ENCODE measurements at regions not wholly inside any gene's neighbourhood (a gene's known extent, or its start where the extent isn't known, plus 50 kb on each side); places are given as distances from the start of the nearest gene placed in this dataset.
A peak's percentile ranks its signal among the peaks of the same experiment; 100 is the strongest.

DNA sequence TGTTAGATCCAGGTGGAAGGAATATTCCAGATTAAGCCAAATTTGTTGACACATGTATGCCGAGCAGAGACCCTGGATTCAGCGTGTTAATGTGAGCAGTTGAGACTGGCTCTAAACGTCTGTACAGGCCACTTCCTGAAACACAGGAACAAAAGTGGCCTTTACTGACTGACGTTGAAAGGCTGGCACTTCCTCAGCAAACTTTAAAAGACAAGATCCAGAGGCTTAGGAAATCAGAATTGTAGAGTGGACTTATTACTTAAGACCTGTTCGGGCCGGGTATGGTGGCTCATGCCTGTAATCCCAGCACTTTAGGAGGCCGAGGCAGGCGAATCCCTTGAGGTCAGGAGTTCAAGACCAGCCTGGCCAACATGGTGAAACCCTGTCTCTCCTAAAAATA is 125.7 kb upstream of the ARID1B start:
- Histone ChIP-seq H3K9me3 (ENCODE audit: low read length) (no peaks in the 10 kb centered on the region), H3K4me2 (ENCODE audit: low read length) (no peak overlapping the region), H3K79me2 (ENCODE audit: insufficient read depth, low read depth, low read length) (no peaks in the 10 kb centered on the region), H2AFZ (ENCODE audit: low read length) (no peak overlapping the region), H3K36me3 (ENCODE audit: insufficient read depth, low read length) (no peaks in the 10 kb centered on the region), H3K4me3 (ENCODE audit: low read depth, low read length, poor library complexity, severe bottlenecking) (no peak overlapping the region), H3K9me2 (ENCODE audit: insufficient read depth, low read length) (no peaks in the 10 kb centered on the region), H4K20me1 (ENCODE audit: insufficient read depth, low read length) (no peaks in the 10 kb centered on the region), H3K4me1 (ENCODE audit: insufficient read depth, low read length, poor library complexity, severe bottlenecking) (no peaks in the 10 kb centered on the region), H3K27ac (ENCODE audit: low read depth, low read length, poor library complexity, severe bottlenecking) (no peak overlapping the region)
- DNase-seq (ENCODE audit: low spot score): no peak
- intact Hi-C loops (cut with micrococcal nuclease; ENCODE audit: unreplicated experiment): no loop called here
- TF ChIP-seq EZH2phosphoT487 (IDR thresholded peaks at IDR 0.05; ENCODE audit: borderline replicate concordance, low read depth, low read length): no peak
- TF ChIP-seq, protein P1, sequence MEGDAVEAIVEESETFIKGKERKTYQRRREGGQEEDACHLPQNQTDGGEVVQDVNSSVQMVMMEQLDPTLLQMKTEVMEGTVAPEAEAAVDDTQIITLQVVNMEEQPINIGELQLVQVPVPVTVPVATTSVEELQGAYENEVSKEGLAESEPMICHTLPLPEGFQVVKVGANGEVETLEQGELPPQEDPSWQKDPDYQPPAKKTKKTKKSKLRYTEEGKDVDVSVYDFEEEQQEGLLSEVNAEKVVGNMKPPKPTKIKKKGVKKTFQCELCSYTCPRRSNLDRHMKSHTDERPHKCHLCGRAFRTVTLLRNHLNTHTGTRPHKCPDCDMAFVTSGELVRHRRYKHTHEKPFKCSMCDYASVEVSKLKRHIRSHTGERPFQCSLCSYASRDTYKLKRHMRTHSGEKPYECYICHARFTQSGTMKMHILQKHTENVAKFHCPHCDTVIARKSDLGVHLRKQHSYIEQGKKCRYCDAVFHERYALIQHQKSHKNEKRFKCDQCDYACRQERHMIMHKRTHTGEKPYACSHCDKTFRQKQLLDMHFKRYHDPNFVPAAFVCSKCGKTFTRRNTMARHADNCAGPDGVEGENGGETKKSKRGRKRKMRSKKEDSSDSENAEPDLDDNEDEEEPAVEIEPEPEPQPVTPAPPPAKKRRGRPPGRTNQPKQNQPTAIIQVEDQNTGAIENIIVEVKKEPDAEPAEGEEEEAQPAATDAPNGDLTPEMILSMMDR (conservative IDR thresholded peaks at IDR 0.05; ENCODE audit: low read length): no peak
- ChIA-PET CTCF (ENCODE audit: unreplicated experiment) (no interaction called here), POLR2A (interaction anchor here (0.7 kb wide), 1 partner anchor 11 kb away, joined by 3 read pairs; no protein-coding TSS in a partner anchor)
- no TSS peak for BruUV-seq (replicated peaks)

DNA sequence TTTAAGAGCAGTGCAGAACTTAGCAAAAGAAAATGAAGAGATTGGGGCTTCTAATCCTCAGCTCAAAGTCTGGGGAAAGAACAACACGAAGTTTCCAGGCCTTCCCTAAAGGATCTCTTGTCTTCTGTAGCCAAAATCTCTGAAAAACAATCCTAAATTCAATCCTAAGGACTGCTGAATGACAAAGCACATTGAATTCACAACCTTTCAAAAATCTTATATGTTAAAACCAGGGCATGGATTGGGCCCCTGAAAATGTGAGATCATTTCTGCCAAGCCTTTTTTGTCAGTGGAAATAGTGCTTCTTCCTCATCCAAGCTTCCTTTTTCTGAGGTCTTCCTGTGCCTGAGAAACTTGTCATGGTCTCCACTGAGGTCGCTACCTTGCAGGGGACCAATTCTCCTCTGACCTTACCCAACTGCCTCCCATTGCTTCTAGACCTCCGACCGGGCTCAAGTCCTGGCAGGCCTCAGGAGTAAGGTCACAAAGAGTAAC is 126.2 kb upstream of the ARID1B start:
- Histone ChIP-seq H3K79me2 (ENCODE audit: insufficient read depth, low read depth, low read length) (no peaks in the 10 kb centered on the region), H4K20me1 (ENCODE audit: insufficient read depth, low read length) (no peaks in the 10 kb centered on the region), H3K27ac (ENCODE audit: low read depth, low read length, poor library complexity, severe bottlenecking) (no peak overlapping the region), H2AFZ (ENCODE audit: low read length) (0 out of 2 replicates have a peak overlapping the region, but pooled peaks have one; percentile 14), H3K9me3 (ENCODE audit: low read length) (no peaks in the 10 kb centered on the region), H3K36me3 (ENCODE audit: insufficient read depth, low read length) (no peaks in the 10 kb centered on the region), H3K4me3 (ENCODE audit: low read depth, low read length, poor library complexity, severe bottlenecking) (no peak overlapping the region), H3K9me2 (ENCODE audit: insufficient read depth, low read length) (no peaks in the 10 kb centered on the region), H3K4me1 (ENCODE audit: insufficient read depth, low read length, poor library complexity, severe bottlenecking) (no peaks in the 10 kb centered on the region), H3K4me2 (ENCODE audit: low read length) (no peak overlapping the region)
- intact Hi-C loops (cut with micrococcal nuclease; ENCODE audit: unreplicated experiment): no loop called here
- no TSS peak for BruUV-seq (replicated peaks)
- ChIA-PET POLR2A (interaction anchor here (0.6 kb wide), 1 partner anchor 379 kb away, joined by 5 read pairs; no protein-coding TSS in a partner anchor), CTCF (ENCODE audit: unreplicated experiment) (no interaction called here)
- no peak for DNase-seq (ENCODE audit: low spot score)
- TF ChIP-seq, protein P1 (conservative IDR thresholded peaks at IDR 0.05; ENCODE audit: low read length): no peak
- TF ChIP-seq EZH2phosphoT487 (IDR thresholded peaks at IDR 0.05; ENCODE audit: borderline replicate concordance, low read depth, low read length): no peak

DNA sequence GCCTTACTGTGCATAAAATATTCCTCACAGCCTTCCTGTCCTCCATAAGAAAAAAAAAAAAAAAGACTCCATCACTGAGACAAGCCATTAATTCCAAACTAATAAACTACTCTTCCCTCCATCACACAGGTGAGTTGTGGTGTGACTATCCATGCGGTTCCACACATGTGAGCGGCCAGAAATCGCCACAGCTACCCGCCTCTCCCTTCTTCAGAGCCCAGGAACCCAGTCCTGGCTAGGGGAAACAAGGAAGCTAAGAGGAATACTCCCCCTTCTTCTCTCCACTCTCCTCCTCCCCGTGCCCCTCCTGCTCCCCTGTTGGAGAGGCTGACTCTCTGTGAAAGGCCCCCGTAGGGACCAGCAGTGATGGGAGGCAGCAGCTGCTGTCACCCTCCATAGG is 128.6 kb upstream of the ARID1B start:
- Histone ChIP-seq H2AFZ (ENCODE audit: low read length) (no peak overlapping the region), H3K36me3 (ENCODE audit: insufficient read depth, low read length) (no peaks in the 10 kb centered on the region), H3K4me3 (ENCODE audit: low read depth, low read length, poor library complexity, severe bottlenecking) (no peak overlapping the region), H3K9me3 (ENCODE audit: low read length) (no peaks in the 10 kb centered on the region), H4K20me1 (ENCODE audit: insufficient read depth, low read length) (no peaks in the 10 kb centered on the region), H3K79me2 (ENCODE audit: insufficient read depth, low read depth, low read length) (no peaks in the 10 kb centered on the region), H3K27ac (ENCODE audit: low read depth, low read length, poor library complexity, severe bottlenecking) (no peak overlapping the region), H3K4me1 (ENCODE audit: insufficient read depth, low read length, poor library complexity, severe bottlenecking) (no peaks in the 10 kb centered on the region), H3K9me2 (ENCODE audit: insufficient read depth, low read length) (no peaks in the 10 kb centered on the region), H3K4me2 (ENCODE audit: low read length) (no peak overlapping the region)
- ChIA-PET CTCF (ENCODE audit: unreplicated experiment) (no interaction called here), POLR2A (interaction anchor here (0.9 kb wide), 1 partner anchor 36 kb away, joined by 3 read pairs; no protein-coding TSS in a partner anchor)
- DNase-seq (ENCODE audit: low spot score): no peak
- intact Hi-C loops (cut with micrococcal nuclease; ENCODE audit: unreplicated experiment): no loop called here
- TF ChIP-seq, protein P1 (conservative IDR thresholded peaks at IDR 0.05; ENCODE audit: low read length): no peak
- no peak for TF ChIP-seq EZH2phosphoT487 (IDR thresholded peaks at IDR 0.05; ENCODE audit: borderline replicate concordance, low read depth, low read length)
- no TSS peak for BruUV-seq (replicated peaks)

All from OCI-LY7 (cell line).